Tibial nerve (tissue), 4 donors: ENCODE measurements at regions not wholly inside any gene's neighbourhood (a gene's known extent, or its start where the extent isn't known, plus 50 kb on each side); places are given as distances from the start of the nearest gene placed in this dataset.
"Not testable (repeated sequence)": the region's sequence is repeated elsewhere in the genome, so short reads cannot be mapped to it uniquely, and the experiment has no call there.

ENCODE experiments used
- DNase-seq, 2 donors: peaks; one replicate each; pipeline ENCODE4 v3.0.0-alpha.2; 2019; ENCODE audit warnings: low spot score in 2 of 2
- H3K27ac ChIP-seq, 4 donors: fragments of 200-600 bp; sonication (generic) in 3 of 4; one replicate each; pipeline ENCODE4 v1.5.1; 2017 to 2019; ENCODE audit warnings: mild to moderate bottlenecking in 1 of 4
- H3K27me3 ChIP-seq, 2 donors: fragments of 200-600 bp; sonication (generic) in 1 of 2; one replicate each; pipeline versions ENCODE4 v1.5.1 to v1.6.0; 2017 to 2019
- H3K36me3 ChIP-seq, 3 donors: fragments of 200-600 bp; sonication (generic); one replicate each; pipeline ENCODE4 v1.5.1; 2018 to 2019
- H3K4me1 ChIP-seq, 4 donors: fragments of 200-600 bp; sonication (generic) in 3 of 4; one replicate each; pipeline ENCODE4 v1.5.1; 2017 to 2019
- H3K4me3 ChIP-seq, 4 donors: fragments of 200-600 bp; sonication (generic) in 3 of 4; one replicate each; pipeline ENCODE4 v1.5.1; 2017 to 2019; ENCODE audit warnings: mild to moderate bottlenecking in 1 of 4, moderate library complexity in 1 of 4
- H3K9me3 ChIP-seq, 4 donors: fragments of 200-600 bp; sonication (generic) in 3 of 4; one replicate each; pipeline ENCODE4 v1.5.1; 2017 to 2019
- EP300 ChIP-seq, 2 donors: sonication (generic); formaldehyde crosslinking; IDR thresholded peaks; one replicate each; pipeline ENCODE4 v1.6.1; 2017; ENCODE audit warnings: antibody characterized with exemption in 2 of 2, mild to moderate bottlenecking in 1 of 2
- POLR2A ChIP-seq, 2 donors: fragments of 450-650 bp; IDR thresholded peaks; one replicate each; pipeline ENCODE4 v1.6.1; 2017; ENCODE audit warnings: antibody characterized with exemption in 2 of 2, mild to moderate bottlenecking in 2 of 2, moderate library complexity in 2 of 2
- WGBS, 2 donors: methylation state at CpG; one replicate each; pipeline ENCODE4 v1.1.5; 2018; 5-methylcytosine and 5-hydroxymethylcytosine counted together
- TF ChIP-seq, protein P1 (sequence below), 5 experiments: fragments of 200-600 bp in 3 of 5; fragments of 450-650 bp in 2 of 5; sonication (generic) in 3 of 5; IDR thresholded peaks; one replicate each; pipeline ENCODE4 v1.5.1; 2016 to 2019; ENCODE audit warnings: antibody characterized with exemption in 5 of 5, mild to moderate bottlenecking in 3 of 5, moderate library complexity in 2 of 5

DNA sequence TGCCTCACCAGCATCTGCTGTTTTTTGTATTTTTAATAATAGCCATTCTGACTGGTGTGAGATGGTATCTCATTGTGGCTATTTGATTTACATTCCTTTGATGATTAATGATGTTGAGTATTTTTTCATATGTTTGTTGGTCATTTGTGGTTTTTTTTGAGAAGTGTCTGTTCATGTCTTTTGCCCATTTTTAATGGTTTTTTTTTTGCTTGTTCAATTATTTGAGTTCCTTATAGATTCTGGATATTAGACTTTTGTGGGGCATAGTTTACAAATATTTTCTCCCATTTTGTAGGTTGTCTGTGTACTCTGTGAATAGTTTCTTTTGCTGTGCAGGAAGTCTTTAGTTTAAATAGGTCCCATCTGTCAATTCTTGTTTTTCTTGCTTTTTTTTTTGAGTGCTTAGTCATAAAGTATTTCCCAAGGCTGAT lies 148.1 kb downstream of the NPR3 start:
- no peak overlapping the region for H3K4me3 ChIP-seq
- no peak overlapping the region for H3K27ac ChIP-seq
- no peak for TF ChIP-seq EP300 (IDR thresholded peaks at IDR 0.05)
- TF ChIP-seq POLR2A (IDR thresholded peaks at IDR 0.05) = no peak
- TF ChIP-seq, protein P1, sequence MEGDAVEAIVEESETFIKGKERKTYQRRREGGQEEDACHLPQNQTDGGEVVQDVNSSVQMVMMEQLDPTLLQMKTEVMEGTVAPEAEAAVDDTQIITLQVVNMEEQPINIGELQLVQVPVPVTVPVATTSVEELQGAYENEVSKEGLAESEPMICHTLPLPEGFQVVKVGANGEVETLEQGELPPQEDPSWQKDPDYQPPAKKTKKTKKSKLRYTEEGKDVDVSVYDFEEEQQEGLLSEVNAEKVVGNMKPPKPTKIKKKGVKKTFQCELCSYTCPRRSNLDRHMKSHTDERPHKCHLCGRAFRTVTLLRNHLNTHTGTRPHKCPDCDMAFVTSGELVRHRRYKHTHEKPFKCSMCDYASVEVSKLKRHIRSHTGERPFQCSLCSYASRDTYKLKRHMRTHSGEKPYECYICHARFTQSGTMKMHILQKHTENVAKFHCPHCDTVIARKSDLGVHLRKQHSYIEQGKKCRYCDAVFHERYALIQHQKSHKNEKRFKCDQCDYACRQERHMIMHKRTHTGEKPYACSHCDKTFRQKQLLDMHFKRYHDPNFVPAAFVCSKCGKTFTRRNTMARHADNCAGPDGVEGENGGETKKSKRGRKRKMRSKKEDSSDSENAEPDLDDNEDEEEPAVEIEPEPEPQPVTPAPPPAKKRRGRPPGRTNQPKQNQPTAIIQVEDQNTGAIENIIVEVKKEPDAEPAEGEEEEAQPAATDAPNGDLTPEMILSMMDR (IDR thresholded peaks at IDR 0.05) = no peak
- no peak for DNase-seq
- H3K9me3 ChIP-seq = peaks cover 0 to 34% (median 6%) of the 10 kb centered on the region in 4 donors
- H3K36me3 ChIP-seq = no peaks in the 10 kb centered on the region
- H3K4me1 ChIP-seq = no peaks in the 10 kb centered on the region
- no peaks in the 10 kb centered on the region for H3K27me3 ChIP-seq

DNA sequence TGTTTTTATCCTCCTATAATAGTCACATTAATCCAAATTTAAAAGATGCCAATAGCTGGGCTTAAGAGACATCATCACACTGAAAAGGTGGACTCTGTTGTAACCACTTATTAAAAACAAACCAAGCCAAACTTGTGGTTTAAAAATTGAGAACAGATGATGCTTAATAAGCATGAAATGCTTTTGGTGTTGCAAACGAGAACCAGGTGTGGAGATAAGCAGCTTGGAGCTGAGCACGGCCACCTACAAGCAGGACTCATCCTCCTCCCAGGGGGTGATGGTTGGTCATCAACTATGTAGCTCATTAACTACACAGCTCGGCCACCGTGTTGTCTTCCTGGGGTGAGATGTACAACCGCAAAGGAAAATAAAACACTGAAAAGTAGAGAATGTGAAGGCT lies 154.4 kb downstream of the NPR3 start:
- WGBS, 2 donors = 44 to 49% methylated on average over 5 of the region's 5 CpGs
- no peak for TF ChIP-seq POLR2A (IDR thresholded peaks at IDR 0.05)
- TF ChIP-seq EP300 (IDR thresholded peaks at IDR 0.05) = peak in 1 of 2 donors; percentile 34
- Histone ChIP-seq H3K4me1 (no peaks in the 10 kb centered on the region), H3K4me3 (no peak overlapping the region), H3K36me3 (no peaks in the 10 kb centered on the region), H3K27ac (no peak overlapping the region), H3K9me3 (no peaks in the 10 kb centered on the region), H3K27me3 (no peaks in the 10 kb centered on the region)
- DNase-seq = no peak

DNA sequence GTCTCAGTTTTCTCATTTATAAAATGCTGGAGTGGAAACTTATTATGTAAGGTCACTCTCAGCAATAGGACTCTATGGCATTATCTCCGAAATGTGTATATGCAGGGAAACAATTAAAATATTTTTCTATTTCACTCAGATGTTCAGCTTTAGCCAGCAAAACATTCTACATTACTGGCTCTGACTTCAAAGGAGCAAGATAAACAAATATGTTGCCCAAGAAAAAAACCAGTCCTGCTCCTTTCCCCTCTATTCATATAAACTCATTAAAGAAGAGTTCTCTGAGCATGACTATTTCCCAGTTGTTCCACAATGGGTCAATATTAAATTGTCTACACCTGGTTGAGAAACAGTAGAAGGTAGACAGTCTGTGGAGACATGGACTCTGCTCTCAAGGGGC lies 155.0 kb downstream of the NPR3 start:
- TF ChIP-seq, protein P1 (IDR thresholded peaks at IDR 0.05) = no peak
- TF ChIP-seq POLR2A (IDR thresholded peaks at IDR 0.05) = no peak
- TF ChIP-seq EP300 (IDR thresholded peaks at IDR 0.05) = no peak
- Histone ChIP-seq H3K4me3 (no peak overlapping the region), H3K4me1 (no peaks in the 10 kb centered on the region), H3K36me3 (no peaks in the 10 kb centered on the region), H3K27me3 (no peaks in the 10 kb centered on the region), H3K27ac (no peak overlapping the region), H3K9me3 (no peaks in the 10 kb centered on the region)
- 75 to 86% methylated on average over 1 of the region's 1 CpG for WGBS, 2 donors
- DNase-seq = no peak

DNA sequence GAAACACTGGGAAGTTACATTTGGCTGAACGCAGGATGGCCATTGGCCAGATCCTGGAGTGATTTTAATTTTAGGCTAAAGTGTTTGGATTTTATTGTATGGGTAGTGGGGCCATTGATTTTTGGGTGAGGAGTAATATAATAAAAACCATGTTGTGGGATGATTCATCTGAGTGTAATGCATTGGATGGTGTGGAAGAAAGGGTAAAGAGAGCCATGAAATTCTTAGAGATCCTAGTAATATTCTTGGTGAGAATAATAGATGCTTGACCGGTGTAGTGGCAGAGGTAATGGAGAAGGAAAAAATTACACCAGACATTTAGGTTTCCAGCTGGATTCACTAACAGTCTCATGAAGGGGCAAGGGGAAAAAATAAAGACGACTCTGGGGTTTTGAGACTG lies 158.1 kb downstream of the NPR3 start:
- TF ChIP-seq, protein P1 (IDR thresholded peaks at IDR 0.05) = no peak
- TF ChIP-seq EP300 (IDR thresholded peaks at IDR 0.05) = no peak
- TF ChIP-seq POLR2A (IDR thresholded peaks at IDR 0.05) = no peak
- peaks cover 0 to 23% (median 3%) of the 10 kb centered on the region in 4 donors for H3K9me3 ChIP-seq
- H3K4me1 ChIP-seq = no peaks in the 10 kb centered on the region
- H3K36me3 ChIP-seq = no peaks in the 10 kb centered on the region
- H3K27ac ChIP-seq = no peak overlapping the region
- no peaks in the 10 kb centered on the region for H3K27me3 ChIP-seq
- no peak for DNase-seq
- no peak overlapping the region for H3K4me3 ChIP-seq
- 61 to 70% methylated on average over 3 of the region's 3 CpGs for WGBS, 2 donors

DNA sequence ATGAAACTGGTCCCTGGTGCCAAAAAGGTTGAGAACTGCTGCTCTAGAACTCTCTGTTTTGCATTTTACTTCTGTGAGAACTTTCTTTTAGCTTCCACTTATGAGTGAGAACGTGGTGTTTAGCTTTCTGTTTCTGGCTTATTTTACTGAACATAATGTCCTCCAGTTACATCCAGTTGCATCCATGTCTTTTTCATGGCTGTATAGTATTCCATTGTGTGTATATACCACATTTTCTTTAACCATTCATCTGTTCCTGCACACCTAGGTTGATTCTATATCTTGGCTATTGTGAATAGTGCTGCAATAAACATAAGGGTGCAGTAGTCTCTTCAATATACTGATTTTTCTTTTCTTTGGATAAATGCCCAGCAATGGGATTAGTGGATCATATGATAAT lies 165.7 kb downstream of the NPR3 start:
- peaks cover 0 to 39% (median 7%) of the 10 kb centered on the region in 4 donors for H3K9me3 ChIP-seq
- 47 to 52% methylated on average over 1 of the region's 1 CpG for WGBS, 2 donors
- H3K27me3 ChIP-seq = no peaks in the 10 kb centered on the region
- H3K4me1 ChIP-seq = no peaks in the 10 kb centered on the region
- H3K27ac ChIP-seq = no peak overlapping the region
- no peaks in the 10 kb centered on the region for H3K36me3 ChIP-seq
- H3K4me3 ChIP-seq = no peak overlapping the region
- DNase-seq = no peak
- TF ChIP-seq POLR2A (IDR thresholded peaks at IDR 0.05) (no peak), EP300 (IDR thresholded peaks at IDR 0.05) (no peak)
- TF ChIP-seq, protein P1 (IDR thresholded peaks at IDR 0.05) = no peak

DNA sequence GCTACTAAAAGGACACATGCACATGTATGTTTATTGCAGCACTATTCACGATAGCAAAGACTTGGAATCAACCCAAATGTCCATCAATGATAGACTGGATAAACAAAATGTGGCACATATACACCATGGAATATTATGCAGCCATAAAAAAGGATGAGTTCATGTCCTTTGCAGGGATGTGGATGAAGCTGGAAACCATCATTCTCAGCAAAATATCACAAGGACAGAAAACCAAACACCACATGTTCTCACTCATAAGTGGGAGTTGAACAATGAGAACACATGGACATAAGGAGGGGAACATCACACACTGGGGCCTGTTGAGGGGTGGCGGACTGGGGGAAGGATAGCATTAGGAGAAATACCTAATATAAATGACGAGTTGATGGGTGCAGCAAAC lies 168.2 kb downstream of the NPR3 start:
- not testable (repeated sequence) for H3K4me1 ChIP-seq, H3K27me3 ChIP-seq, H3K36me3 ChIP-seq, DNase-seq, H3K4me3 ChIP-seq, H3K27ac ChIP-seq
- WGBS, 2 donors = 79 to 81% methylated on average over 3 of the region's 3 CpGs
- H3K9me3 ChIP-seq = peaks cover 0 to 33% (median 7%) of the 10 kb centered on the region in 4 donors
